ENCODE measurements at regions not wholly inside any gene's neighbourhood (a gene's known extent, or its start where the extent isn't known, plus 50 kb on each side); places are given as distances from the start of the nearest gene placed in this dataset.

GRCh38 chr21:14677013-14677412 is 130.9 kb upstream of the SAMSN1 start:
- no peak overlapping the region for H3K27ac ChIP-seq
- H3K27me3 ChIP-seq, result no peaks in the 10 kb centered on the region
- Mint-ChIP-seq H3K4me1 (no peaks in the 10 kb centered on the region), H3K27ac (no peak overlapping the region), H3K36me3 (no peaks in the 10 kb centered on the region), H3K27me3 (ENCODE audit: insufficient read depth, low read depth) (peaks cover 2% of the 10 kb centered on the region), H3K4me3 (no peak overlapping the region), H3K9me3 (no peaks in the 10 kb centered on the region)
- DNase-seq (ENCODE audit: low spot score), result no peak
- H3K4me1 ChIP-seq, result no peaks in the 10 kb centered on the region
- no peak overlapping the region for H3K4me3 ChIP-seq
- H3F3A ChIP-seq (ENCODE audit: low read depth), result no peaks in the 10 kb centered on the region
- H4K20me1 ChIP-seq (ENCODE audit: low read depth), result no peaks in the 10 kb centered on the region
- no peak overlapping the region for H3K9ac ChIP-seq
- H3K79me2 ChIP-seq (ENCODE audit: low read depth), result no peaks in the 10 kb centered on the region
- H3K4me2 ChIP-seq, result no peak overlapping the region
- TF ChIP-seq EZH2phosphoT487 (IDR thresholded peaks at IDR 0.05), result no peak
- no peak for TF ChIP-seq EZH2 (IDR thresholded peaks at IDR 0.05)
- no peak for TF ChIP-seq CTCF (IDR thresholded peaks at IDR 0.05)
- H3K9me3 ChIP-seq (ENCODE audit: low read depth), result no peaks in the 10 kb centered on the region
- H2AFZ ChIP-seq (replicated peaks), result no peak overlapping the region
- no peaks in the 10 kb centered on the region for H3K36me3 ChIP-seq

- no peaks in the 10 kb centered on the region for H3K79me2 ChIP-seq (ENCODE audit: low read depth)
- H3K4me2 ChIP-seq, result no peak overlapping the region
- TF ChIP-seq EZH2 (IDR thresholded peaks at IDR 0.05) (no peak), CTCF (IDR thresholded peaks at IDR 0.05) (no peak), EZH2phosphoT487 (IDR thresholded peaks at IDR 0.05) (no peak)
- H3K4me1 ChIP-seq, result no peaks in the 10 kb centered on the region
- no peak overlapping the region for H3K4me3 Mint-ChIP-seq
- H3F3A ChIP-seq (ENCODE audit: low read depth), result no peaks in the 10 kb centered on the region
- no peaks in the 10 kb centered on the region for H3K4me1 Mint-ChIP-seq
- no peaks in the 10 kb centered on the region for H3K36me3 ChIP-seq
- H3K27me3 ChIP-seq, result no peaks in the 10 kb centered on the region
- no peak overlapping the region for H3K27ac ChIP-seq
- no peaks in the 10 kb centered on the region for H4K20me1 ChIP-seq (ENCODE audit: low read depth)
- H2AFZ ChIP-seq (replicated peaks), result peak overlapping the region; percentile 66
- H3K4me3 ChIP-seq, result no peak overlapping the region
- H3K36me3 Mint-ChIP-seq, result no peaks in the 10 kb centered on the region
- H3K27me3 Mint-ChIP-seq (ENCODE audit: insufficient read depth, low read depth), result peaks cover 2% of the 10 kb centered on the region
- no peaks in the 10 kb centered on the region for H3K9me3 ChIP-seq (ENCODE audit: low read depth)
- H3K27ac Mint-ChIP-seq, result no peak overlapping the region
- no peak overlapping the region for H3K9ac ChIP-seq
- no peak for DNase-seq (ENCODE audit: low spot score)
- H3K9me3 Mint-ChIP-seq, result no peaks in the 10 kb centered on the region
Measured at GRCh38 chr21:14675774-14676530, 129.8 kb upstream of the SAMSN1 start.

DNA sequence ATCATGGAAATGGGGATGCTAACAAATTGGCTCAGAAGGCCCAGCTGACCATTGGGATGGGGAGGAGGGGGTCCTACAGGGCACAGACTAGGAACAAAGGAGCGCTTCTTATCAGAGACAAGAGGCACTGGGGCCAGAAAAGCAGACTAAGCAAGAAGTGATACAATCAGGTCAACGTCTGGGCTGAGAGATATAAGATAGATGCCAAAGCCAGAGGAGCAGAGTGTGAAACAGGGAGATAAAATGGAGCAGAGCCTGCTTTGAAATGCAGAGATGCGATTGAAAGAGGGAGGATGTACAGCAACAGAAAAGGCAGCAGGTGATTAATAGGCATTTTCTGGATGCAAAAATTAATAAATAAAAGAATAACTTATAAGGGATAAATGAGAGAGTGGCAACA is 127.5 kb upstream of the SAMSN1 start:
- no peak overlapping the region for H3K9ac ChIP-seq
- no peak overlapping the region for H3K4me3 ChIP-seq
- no peaks in the 10 kb centered on the region for H3K79me2 ChIP-seq (ENCODE audit: low read depth)
- H3K4me3 Mint-ChIP-seq, result no peak overlapping the region
- no peaks in the 10 kb centered on the region for H3K4me1 Mint-ChIP-seq
- H3K4me1 ChIP-seq, result no peaks in the 10 kb centered on the region
- H3K36me3 ChIP-seq, result no peaks in the 10 kb centered on the region
- H2AFZ ChIP-seq (replicated peaks), result no peak overlapping the region
- H3K27me3 Mint-ChIP-seq (ENCODE audit: insufficient read depth, low read depth), result peaks cover 5% of the 10 kb centered on the region
- H3K4me2 ChIP-seq, result no peak overlapping the region
- DNase-seq (ENCODE audit: low spot score), result peak; percentile 6
- no peak overlapping the region for H3K27ac ChIP-seq
- no peaks in the 10 kb centered on the region for H3K27me3 ChIP-seq
- no peaks in the 10 kb centered on the region for H3K36me3 Mint-ChIP-seq
- TF ChIP-seq CTCF (IDR thresholded peaks at IDR 0.05) (no peak), EZH2 (IDR thresholded peaks at IDR 0.05) (no peak), EZH2phosphoT487 (IDR thresholded peaks at IDR 0.05) (no peak)
- no peak overlapping the region for H3K27ac Mint-ChIP-seq
- no peaks in the 10 kb centered on the region for H3F3A ChIP-seq (ENCODE audit: low read depth)
- H4K20me1 ChIP-seq (ENCODE audit: low read depth), result no peaks in the 10 kb centered on the region
- H3K9me3 Mint-ChIP-seq, result no peaks in the 10 kb centered on the region
- H3K9me3 ChIP-seq (ENCODE audit: low read depth), result no peaks in the 10 kb centered on the region
